ENCODE measurements at regions not wholly inside any gene's neighbourhood (a gene's known extent, or its start where the extent isn't known, plus 50 kb on each side); places are given as distances from the start of the nearest gene placed in this dataset.

DNA sequence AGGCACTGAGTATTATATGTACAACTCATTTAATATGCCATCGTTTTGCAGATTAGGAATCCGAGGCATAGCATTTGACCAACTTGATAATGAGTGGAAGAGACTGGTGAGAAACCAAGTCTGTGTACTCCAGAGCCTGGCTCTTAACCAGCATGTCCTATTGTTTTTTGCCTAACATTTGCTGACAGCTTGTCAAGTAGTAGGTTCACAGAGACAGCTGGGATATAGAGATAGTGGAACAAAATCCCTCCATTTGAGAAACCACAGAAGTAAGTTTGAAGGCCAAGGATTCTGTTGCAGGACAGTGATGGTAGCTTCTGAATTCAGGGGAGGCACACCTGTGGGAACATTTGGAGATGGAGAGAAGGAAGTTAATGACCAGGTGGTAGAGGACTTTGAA is 206.9 kb upstream of the PRPS1L1 start:
- TF ChIP-seq, protein P1, sequence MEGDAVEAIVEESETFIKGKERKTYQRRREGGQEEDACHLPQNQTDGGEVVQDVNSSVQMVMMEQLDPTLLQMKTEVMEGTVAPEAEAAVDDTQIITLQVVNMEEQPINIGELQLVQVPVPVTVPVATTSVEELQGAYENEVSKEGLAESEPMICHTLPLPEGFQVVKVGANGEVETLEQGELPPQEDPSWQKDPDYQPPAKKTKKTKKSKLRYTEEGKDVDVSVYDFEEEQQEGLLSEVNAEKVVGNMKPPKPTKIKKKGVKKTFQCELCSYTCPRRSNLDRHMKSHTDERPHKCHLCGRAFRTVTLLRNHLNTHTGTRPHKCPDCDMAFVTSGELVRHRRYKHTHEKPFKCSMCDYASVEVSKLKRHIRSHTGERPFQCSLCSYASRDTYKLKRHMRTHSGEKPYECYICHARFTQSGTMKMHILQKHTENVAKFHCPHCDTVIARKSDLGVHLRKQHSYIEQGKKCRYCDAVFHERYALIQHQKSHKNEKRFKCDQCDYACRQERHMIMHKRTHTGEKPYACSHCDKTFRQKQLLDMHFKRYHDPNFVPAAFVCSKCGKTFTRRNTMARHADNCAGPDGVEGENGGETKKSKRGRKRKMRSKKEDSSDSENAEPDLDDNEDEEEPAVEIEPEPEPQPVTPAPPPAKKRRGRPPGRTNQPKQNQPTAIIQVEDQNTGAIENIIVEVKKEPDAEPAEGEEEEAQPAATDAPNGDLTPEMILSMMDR (IDR thresholded peaks at IDR 0.05): no peak
- TF ChIP-seq POLR2A (IDR thresholded peaks at IDR 0.05): no peak
